ENCODE measurements at regions not wholly inside any gene's neighbourhood (a gene's known extent, or its start where the extent isn't known, plus 50 kb on each side); places are given as distances from the start of the nearest gene placed in this dataset.

- TF ChIP-seq CTCF (IDR thresholded peaks at IDR 0.05 in 2 of 3, conservative IDR thresholded peaks at IDR 0.05 in 1 of 3; ENCODE audit: control insufficient read depth in 2 of 3, extremely low read depth in 1 of 3, insufficient read depth in 1 of 3, low read depth in 3 of 3, low read length in 3 of 3) = no peak
- no peak for TF ChIP-seq POLR2A (IDR thresholded peaks at IDR 0.05; ENCODE audit: low read depth, low read length)
These were observed 78.2 kb downstream of the PTHLH start for GRCh38 chr12:27894309-27894708.

All from GM12878 (cell line).